Immature natural killer cell (primary cell): ENCODE measurements at regions not wholly inside any gene's neighbourhood (a gene's known extent, or its start where the extent isn't known, plus 50 kb on each side); places are given as distances from the start of the nearest gene placed in this dataset.

Experiments
- DNase-seq, 3 donors: peaks; one replicate each; pipeline ENCODE4 v3.0.0; 2022; ENCODE audit warnings: mixed read lengths in 1 of 3
- H3K27ac Mint-ChIP-seq, 6 donors: one replicate each; pipeline ENCODE4 v1.8.0; 2020; ENCODE audit warnings: mixed read lengths in 6 of 6, mild to moderate bottlenecking in 5 of 6, inconsistent platforms in 4 of 6, moderate library complexity in 3 of 6
- H3K27me3 Mint-ChIP-seq, 3 donors: one replicate each; pipeline ENCODE4 v1.8.0; 2020 to 2021; ENCODE audit warnings: low read depth in 3 of 3, mild to moderate bottlenecking in 3 of 3, mixed read lengths in 3 of 3, moderate library complexity in 3 of 3, inconsistent platforms in 1 of 3
- H3K36me3 Mint-ChIP-seq, 3 donors: one replicate each; pipeline ENCODE4 v1.8.0; 2020; ENCODE audit warnings: mixed read lengths in 3 of 3, inconsistent platforms in 2 of 3, mild to moderate bottlenecking in 2 of 3
- H3K4me1 Mint-ChIP-seq, 2 donors: one replicate each; pipeline ENCODE4 v1.8.0; 2020; ENCODE audit warnings: inconsistent platforms in 2 of 2, mild to moderate bottlenecking in 2 of 2, mixed read lengths in 2 of 2, moderate library complexity in 1 of 2
- H3K4me3 Mint-ChIP-seq, 5 donors: one replicate each; pipeline ENCODE4 v1.8.0; 2020; ENCODE audit warnings: mild to moderate bottlenecking in 5 of 5, mixed read lengths in 5 of 5, inconsistent platforms in 3 of 5, moderate library complexity in 3 of 5
- H3K9me3 Mint-ChIP-seq, 6 donors: one replicate each; pipeline ENCODE4 v1.8.0; 2020; ENCODE audit warnings: mild to moderate bottlenecking in 6 of 6, mixed read lengths in 6 of 6, inconsistent platforms in 4 of 6, moderate library complexity in 3 of 6

- DNase-seq: no peak
- no peak overlapping the region for H3K27ac Mint-ChIP-seq
- peaks cover 0 to 2% (median 0%) of the 10 kb centered on the region in 3 donors for H3K27me3 Mint-ChIP-seq
- H3K4me3 Mint-ChIP-seq: no peak overlapping the region
- no peaks in the 10 kb centered on the region for H3K36me3 Mint-ChIP-seq
- no peaks in the 10 kb centered on the region for H3K4me1 Mint-ChIP-seq
- H3K9me3 Mint-ChIP-seq: no peaks in the 10 kb centered on the region
These were observed 66.7 kb downstream of the CD164 start for GRCh38 chr6:109315341-109316110.

DNA sequence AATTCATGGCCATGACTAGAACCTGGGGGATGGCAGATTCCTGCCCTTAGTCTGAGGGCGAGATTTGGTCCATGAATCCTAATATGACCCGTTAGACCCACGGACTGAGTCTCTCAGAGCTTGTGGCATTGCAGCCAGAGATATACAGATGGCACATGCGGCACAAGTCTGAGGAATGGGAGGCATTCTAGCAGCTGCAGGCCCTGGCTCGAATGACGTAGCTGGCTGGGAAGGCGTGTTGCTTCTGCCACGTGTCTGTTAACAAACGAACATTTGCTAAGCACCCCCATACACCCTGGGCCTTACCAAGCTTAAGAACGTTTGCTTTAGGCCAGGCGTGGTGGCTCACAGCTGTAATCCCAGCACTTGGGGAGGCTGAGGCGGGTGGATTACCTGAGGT is 68.0 kb downstream of the CD164 start:
- no peaks in the 10 kb centered on the region for H3K4me1 Mint-ChIP-seq
- no peaks in the 10 kb centered on the region for H3K36me3 Mint-ChIP-seq
- no peak overlapping the region for H3K4me3 Mint-ChIP-seq
- no peak for DNase-seq
- H3K9me3 Mint-ChIP-seq: no peaks in the 10 kb centered on the region
- H3K27ac Mint-ChIP-seq: no peak overlapping the region
- H3K27me3 Mint-ChIP-seq: peaks cover 0 to 2% (median 0%) of the 10 kb centered on the region in 3 donors

DNA sequence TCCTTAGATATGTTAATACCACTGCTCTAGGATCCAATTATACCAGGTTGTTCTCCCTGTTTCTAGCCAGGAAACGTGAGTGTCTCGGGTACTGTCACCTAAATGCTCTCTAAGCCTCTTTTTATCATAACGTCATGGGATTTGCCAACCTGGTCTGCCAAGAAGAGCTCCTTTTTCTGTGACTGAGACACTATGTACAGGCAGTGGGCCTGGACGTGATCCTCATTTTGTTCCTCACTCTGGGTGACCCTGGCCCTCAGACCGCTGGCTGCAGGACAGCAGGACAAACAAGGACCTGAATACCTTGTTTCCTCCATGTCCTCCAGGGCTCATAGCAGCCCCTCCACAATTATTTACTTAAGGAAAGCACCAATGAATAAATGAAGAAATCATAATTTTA is 69.1 kb downstream of the CD164 start:
- peaks cover 0 to 1% (median 0%) of the 10 kb centered on the region in 3 donors for H3K27me3 Mint-ChIP-seq
- peaks cover 0 to 1% of the 10 kb centered on the region in 2 donors for H3K4me1 Mint-ChIP-seq
- no peaks in the 10 kb centered on the region for H3K9me3 Mint-ChIP-seq
- H3K36me3 Mint-ChIP-seq: no peaks in the 10 kb centered on the region
- H3K4me3 Mint-ChIP-seq: no peak overlapping the region
- DNase-seq: no peak
- H3K27ac Mint-ChIP-seq: no peak overlapping the region

DNA sequence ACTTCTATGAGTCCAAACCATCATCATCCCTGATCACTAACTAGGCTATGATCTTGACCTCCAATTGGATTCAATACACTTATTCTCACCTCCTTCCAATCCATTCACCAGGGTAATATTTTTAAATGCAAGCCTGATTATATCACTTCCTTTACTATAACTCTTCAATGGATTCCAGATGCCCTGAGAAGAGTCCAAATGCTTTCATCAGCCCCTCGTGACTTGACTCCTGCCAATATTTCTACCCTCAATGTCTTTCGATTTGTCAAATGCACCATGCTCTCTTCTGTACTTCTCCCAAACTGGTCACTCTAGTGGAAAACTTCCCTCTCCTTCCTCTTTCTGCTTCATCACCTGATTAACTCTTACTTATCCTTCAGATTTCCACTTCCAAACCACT is 70.8 kb downstream of the CD164 start:
- Mint-ChIP-seq H3K9me3 (no peaks in the 10 kb centered on the region), H3K27me3 (peaks cover 0 to 4% (median 0%) of the 10 kb centered on the region in 3 donors), H3K4me3 (no peak overlapping the region)

DNA sequence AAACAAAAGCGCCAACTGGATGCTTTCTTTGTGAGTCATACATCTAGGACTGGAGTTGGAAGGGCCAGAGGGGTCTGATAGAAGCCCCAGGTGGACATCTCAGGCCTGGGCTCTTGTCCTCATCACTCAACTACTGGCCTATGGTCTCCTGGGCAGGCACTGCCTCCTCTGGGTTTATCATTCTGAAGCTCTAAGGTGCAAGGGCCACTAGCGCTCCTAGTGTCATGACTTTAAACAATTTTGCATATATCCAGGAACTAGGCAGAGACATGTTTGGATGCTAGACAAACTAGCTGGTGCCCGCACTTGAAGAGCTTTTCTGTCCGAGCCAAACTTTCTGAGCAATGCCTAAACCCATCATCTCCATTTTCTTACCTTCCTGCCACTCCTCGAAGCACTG is 72.3 kb downstream of the CD164 start:
- H3K4me3 Mint-ChIP-seq: no peak overlapping the region
- peaks cover 3 to 11% of the 10 kb centered on the region in 2 donors for H3K4me1 Mint-ChIP-seq
- H3K9me3 Mint-ChIP-seq: no peaks in the 10 kb centered on the region
- no peak overlapping the region for H3K27ac Mint-ChIP-seq
- no peaks in the 10 kb centered on the region for H3K36me3 Mint-ChIP-seq
- no peak for DNase-seq
- peaks cover 0 to 4% (median 0%) of the 10 kb centered on the region in 3 donors for H3K27me3 Mint-ChIP-seq

More for the DNA sequence above, 70.8 kb downstream of the CD164 start:
- H3K4me1 Mint-ChIP-seq: peaks cover 0 to 10% of the 10 kb centered on the region in 2 donors
- no peaks in the 10 kb centered on the region for H3K36me3 Mint-ChIP-seq
- no peak for DNase-seq
- H3K27ac Mint-ChIP-seq: no peak overlapping the region

GRCh38 chr6:109308018-109308492 is 74.2 kb downstream of the CD164 start:
- H3K9me3 Mint-ChIP-seq: no peaks in the 10 kb centered on the region
- H3K27me3 Mint-ChIP-seq: peaks cover 0 to 4% (median 0%) of the 10 kb centered on the region in 3 donors
- H3K4me3 Mint-ChIP-seq: peak overlapping the region in 3 of 5 donors; percentile 19 to 57 (median 29)
- H3K4me1 Mint-ChIP-seq: peaks cover 16 to 28% of the 10 kb centered on the region in 2 donors
- DNase-seq: peak in 2 of 3 donors; percentile 50 to 56
- H3K27ac Mint-ChIP-seq: peak overlapping the region in 4 of 6 donors; percentile 89 to 93 (median 90)
- H3K36me3 Mint-ChIP-seq: no peaks in the 10 kb centered on the region

- no peak overlapping the region for H3K4me3 Mint-ChIP-seq
- peaks cover 16 to 28% of the 10 kb centered on the region in 2 donors for H3K4me1 Mint-ChIP-seq
- DNase-seq: no peak
- H3K27ac Mint-ChIP-seq: peak overlapping the region in 1 of 6 donors; percentile 28
- H3K36me3 Mint-ChIP-seq: no peaks in the 10 kb centered on the region
- H3K27me3 Mint-ChIP-seq: peaks cover 0 to 4% (median 0%) of the 10 kb centered on the region in 3 donors
- H3K9me3 Mint-ChIP-seq: no peaks in the 10 kb centered on the region
These were observed 75.5 kb downstream of the CD164 start for GRCh38 chr6:109306733-109307132.

GRCh38 chr6:109305028-109305427 is 77.2 kb downstream of the CD164 start:
- Mint-ChIP-seq H3K9me3 (no peaks in the 10 kb centered on the region), H3K4me3 (peak overlapping the region in 1 of 5 donors; percentile 18), H3K36me3 (no peaks in the 10 kb centered on the region), H3K27me3 (peaks cover 0 to 4% (median 0%) of the 10 kb centered on the region in 3 donors), H3K4me1 (peaks cover 16 to 28% of the 10 kb centered on the region in 2 donors), H3K27ac (no peak overlapping the region)
- DNase-seq: no peak

DNA sequence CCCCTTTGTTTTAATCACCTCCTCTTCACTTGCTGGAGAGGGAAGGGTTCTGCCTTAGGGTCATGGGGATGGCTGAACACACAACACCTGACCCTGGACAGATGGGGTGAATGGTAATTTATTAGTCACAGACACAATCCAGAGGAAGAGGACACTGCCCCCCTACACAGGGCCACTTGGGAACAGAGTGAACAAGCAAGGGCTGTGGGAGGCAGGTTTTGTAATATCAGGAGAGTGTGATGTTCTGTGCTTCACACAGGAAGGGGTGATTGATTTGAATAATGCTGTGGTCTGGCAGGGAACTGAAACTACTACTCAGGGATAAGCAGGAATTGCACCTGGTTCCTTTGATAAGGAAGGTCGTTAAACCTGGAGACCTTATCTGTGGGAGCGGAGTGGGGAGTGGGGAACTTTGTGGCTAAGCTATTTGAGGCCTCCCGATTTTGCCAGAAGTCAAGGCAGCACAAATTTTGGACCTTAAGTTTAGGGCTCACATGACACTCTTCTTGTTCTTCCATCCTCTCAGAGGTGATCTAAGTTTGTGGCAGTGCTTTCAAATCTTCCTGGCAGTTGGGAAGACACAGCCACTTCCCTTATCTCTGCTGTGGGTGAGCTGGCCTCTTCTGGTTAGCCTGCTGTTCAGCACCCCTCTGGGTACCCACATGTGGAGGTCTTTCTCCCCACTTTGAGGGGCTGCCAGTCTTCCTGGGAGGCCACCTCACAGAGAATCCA is 77.8 kb downstream of the CD164 start:
- Mint-ChIP-seq H3K36me3 (no peaks in the 10 kb centered on the region), H3K27me3 (peaks cover 0 to 4% (median 0%) of the 10 kb centered on the region in 3 donors), H3K4me1 (peaks cover 16 to 28% of the 10 kb centered on the region in 2 donors), H3K9me3 (no peaks in the 10 kb centered on the region), H3K27ac (peak overlapping the region in 4 of 6 donors; percentile 17 to 51 (median 32)), H3K4me3 (peak overlapping the region in 2 of 5 donors; percentile 10 to 18)
- peak in 2 of 3 donors; percentile 4 to 10 for DNase-seq

GRCh38 chr6:109303640-109304283 is 78.5 kb downstream of the CD164 start:
- Mint-ChIP-seq H3K9me3 (no peaks in the 10 kb centered on the region), H3K27me3 (peaks cover 0 to 4% (median 0%) of the 10 kb centered on the region in 3 donors), H3K27ac (peak overlapping the region in 3 of 6 donors; percentile 30 to 51 (median 34)), H3K4me3 (peak overlapping the region in 1 of 5 donors; percentile 10), H3K36me3 (no peaks in the 10 kb centered on the region), H3K4me1 (peaks cover 16 to 28% of the 10 kb centered on the region in 2 donors)
- no peak for DNase-seq

DNA sequence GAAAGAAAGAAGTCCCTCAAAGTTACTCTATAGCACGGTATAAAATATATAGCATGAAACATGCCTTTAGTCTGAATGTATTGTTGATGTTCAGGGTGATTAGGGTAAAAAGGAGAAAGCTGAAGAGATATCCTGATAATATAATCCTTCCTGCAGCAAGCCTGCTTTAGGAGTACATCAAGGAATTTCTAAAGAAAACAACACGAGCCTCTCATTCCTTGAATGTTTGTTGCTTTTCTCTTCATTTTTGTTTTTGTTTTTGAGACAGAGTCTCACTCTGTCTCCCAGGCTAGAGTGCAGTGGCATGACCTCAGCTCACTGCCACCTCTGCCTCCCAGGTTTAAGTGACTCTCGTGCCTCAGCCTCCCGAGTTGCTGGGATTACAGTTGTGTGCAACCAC is 79.1 kb downstream of the CD164 start:
- H3K4me1 Mint-ChIP-seq: peaks cover 16 to 27% of the 10 kb centered on the region in 2 donors
- no peak overlapping the region for H3K4me3 Mint-ChIP-seq

DNA sequence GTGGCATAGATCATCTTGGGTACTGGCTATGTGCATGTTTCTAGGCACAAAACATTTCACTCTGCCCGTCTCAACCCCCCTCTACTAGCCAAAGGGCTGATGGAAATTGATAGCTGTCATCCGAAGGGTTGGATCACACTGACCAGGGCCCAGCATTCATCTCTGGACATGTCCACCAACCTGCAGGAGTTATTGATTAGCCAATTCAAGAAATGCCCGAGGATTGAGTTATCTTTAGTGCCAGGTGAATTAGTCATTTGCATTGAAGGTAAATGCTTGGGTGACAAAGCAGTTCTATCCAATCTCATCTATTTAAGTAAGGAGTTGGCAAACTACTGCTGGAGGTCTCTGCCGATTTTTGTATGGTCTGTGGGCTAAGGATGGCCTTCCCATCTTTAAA is 80.1 kb downstream of the CD164 start:
- Mint-ChIP-seq H3K36me3 (no peaks in the 10 kb centered on the region), H3K27ac (no peak overlapping the region)
- DNase-seq: no peak

More for the DNA sequence above, 79.1 kb downstream of the CD164 start:
- DNase-seq: no peak
- no peak overlapping the region for H3K27ac Mint-ChIP-seq
- H3K27me3 Mint-ChIP-seq: peaks cover 0 to 3% (median 0%) of the 10 kb centered on the region in 3 donors
- no peaks in the 10 kb centered on the region for H3K9me3 Mint-ChIP-seq
- H3K36me3 Mint-ChIP-seq: no peaks in the 10 kb centered on the region

GRCh38 chr6:109301418-109301817 is 80.8 kb downstream of the CD164 start:
- Mint-ChIP-seq H3K27me3 (no peaks in the 10 kb centered on the region), H3K4me1 (peaks cover 16 to 18% of the 10 kb centered on the region in 2 donors), H3K9me3 (no peaks in the 10 kb centered on the region), H3K4me3 (no peak overlapping the region), H3K36me3 (no peaks in the 10 kb centered on the region), H3K27ac (no peak overlapping the region)
- DNase-seq: no peak

More for the DNA sequence above, 80.1 kb downstream of the CD164 start:
- peaks cover 16 to 21% of the 10 kb centered on the region in 2 donors for H3K4me1 Mint-ChIP-seq
- no peaks in the 10 kb centered on the region for H3K27me3 Mint-ChIP-seq
- no peaks in the 10 kb centered on the region for H3K9me3 Mint-ChIP-seq
- no peak overlapping the region for H3K4me3 Mint-ChIP-seq
